Stimulated activated CD8-positive, alpha-beta memory T cell treated with anti-CD3 and anti-CD28 coated beads, Interleukin-7, amount 100 ng/mL, for 24 hours (primary cell): ENCODE measurements at regions not wholly inside any gene's neighbourhood (a gene's known extent, or its start where the extent isn't known, plus 50 kb on each side); places are given as distances from the start of the nearest gene placed in this dataset.

ENCODE experiments used
- DNase-seq: peaks from one replicate; pipeline ENCODE4 v3.0.0-alpha.2; 2020; ENCODE audit warnings: low read depth

- no peak for DNase-seq
Observed at GRCh38 chr17:36867716-36868341, 69.4 kb upstream of the LHX1 start.

GRCh38 chr17:36868777-36869176, 68.5 kb upstream of the LHX1 start:
- no peak for DNase-seq

GRCh38 chr17:36869441-36869840, 67.8 kb upstream of the LHX1 start:
- DNase-seq = no peak

- no peak for DNase-seq
Observed at GRCh38 chr17:36869856-36870719, 67.2 kb upstream of the LHX1 start.

GRCh38 chr17:36870720-36870999, 66.6 kb upstream of the LHX1 start:
- DNase-seq = no peak

- DNase-seq = no peak
Observed at GRCh38 chr17:36875698-36876293, 61.5 kb upstream of the LHX1 start.

GRCh38 chr17:36876966-36877365, 60.3 kb upstream of the LHX1 start:
- no peak for DNase-seq

- no peak for DNase-seq
Observed at GRCh38 chr17:36877771-36878170, 59.5 kb upstream of the LHX1 start.

GRCh38 chr17:36878216-36878615, 59.1 kb upstream of the LHX1 start:
- DNase-seq = no peak

GRCh38 chr17:36879027-36879426, 58.2 kb upstream of the LHX1 start:
- DNase-seq = no peak

- no peak for DNase-seq
Observed at GRCh38 chr17:36879624-36880131, 57.6 kb upstream of the LHX1 start.

GRCh38 chr17:36880268-36880905, 56.9 kb upstream of the LHX1 start:
- no peak for DNase-seq

GRCh38 chr17:36881323-36881722, 56.0 kb upstream of the LHX1 start:
- DNase-seq = no peak

- no peak for DNase-seq
Observed at GRCh38 chr17:36884495-36885152, 52.7 kb upstream of the LHX1 start.

GRCh38 chr17:36885153-36885735, 52.0 kb upstream of the LHX1 start:
- DNase-seq = no peak

GRCh38 chr17:36885771-36886377, 51.4 kb upstream of the LHX1 start:
- no peak for DNase-seq
